C4-2B (cell line): ENCODE measurements at regions not wholly inside any gene's neighbourhood (a gene's known extent, or its start where the extent isn't known, plus 50 kb on each side); places are given as distances from the start of the nearest gene placed in this dataset.

Experiments
- H3K27ac ChIP-seq: fragments of 450-650 bp; 2 replicates; pipeline ENCODE4 v1.5.1; 2017
- ZFX ChIP-seq: fragments of 450-650 bp; IDR thresholded peaks from 2 replicates; pipeline ENCODE4 v1.6.1; 2017
- TF ChIP-seq, protein P1 (sequence below): fragments of 450-650 bp; conservative IDR thresholded peaks from 2 replicates; pipeline ENCODE4 v1.5.1; 2017; ENCODE audit warnings: mild to moderate bottlenecking

DNA sequence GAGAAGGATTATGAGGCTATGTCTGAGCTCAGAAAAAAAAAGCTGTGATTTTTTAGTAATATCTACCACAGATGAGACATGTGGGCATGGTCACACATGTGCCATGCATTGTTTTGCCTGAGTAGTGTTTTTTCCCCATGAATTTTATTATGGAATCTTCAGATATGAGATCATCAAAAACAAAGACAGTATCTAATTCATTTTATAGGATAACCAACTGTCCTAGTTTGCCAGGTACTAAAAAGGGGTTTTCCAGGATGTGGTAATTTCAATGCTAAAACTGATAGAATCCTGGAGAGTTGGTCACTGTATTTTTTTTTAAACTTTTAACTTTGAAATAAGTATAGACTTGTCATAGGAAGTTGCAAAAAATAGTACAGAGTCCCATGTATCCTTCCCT, 127.4 kb upstream of the MAP3K7 start:
- TF ChIP-seq, protein P1, sequence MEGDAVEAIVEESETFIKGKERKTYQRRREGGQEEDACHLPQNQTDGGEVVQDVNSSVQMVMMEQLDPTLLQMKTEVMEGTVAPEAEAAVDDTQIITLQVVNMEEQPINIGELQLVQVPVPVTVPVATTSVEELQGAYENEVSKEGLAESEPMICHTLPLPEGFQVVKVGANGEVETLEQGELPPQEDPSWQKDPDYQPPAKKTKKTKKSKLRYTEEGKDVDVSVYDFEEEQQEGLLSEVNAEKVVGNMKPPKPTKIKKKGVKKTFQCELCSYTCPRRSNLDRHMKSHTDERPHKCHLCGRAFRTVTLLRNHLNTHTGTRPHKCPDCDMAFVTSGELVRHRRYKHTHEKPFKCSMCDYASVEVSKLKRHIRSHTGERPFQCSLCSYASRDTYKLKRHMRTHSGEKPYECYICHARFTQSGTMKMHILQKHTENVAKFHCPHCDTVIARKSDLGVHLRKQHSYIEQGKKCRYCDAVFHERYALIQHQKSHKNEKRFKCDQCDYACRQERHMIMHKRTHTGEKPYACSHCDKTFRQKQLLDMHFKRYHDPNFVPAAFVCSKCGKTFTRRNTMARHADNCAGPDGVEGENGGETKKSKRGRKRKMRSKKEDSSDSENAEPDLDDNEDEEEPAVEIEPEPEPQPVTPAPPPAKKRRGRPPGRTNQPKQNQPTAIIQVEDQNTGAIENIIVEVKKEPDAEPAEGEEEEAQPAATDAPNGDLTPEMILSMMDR, result no peak
- TF ChIP-seq ZFX, result no peak
- H3K27ac ChIP-seq, result no peak overlapping the region

DNA sequence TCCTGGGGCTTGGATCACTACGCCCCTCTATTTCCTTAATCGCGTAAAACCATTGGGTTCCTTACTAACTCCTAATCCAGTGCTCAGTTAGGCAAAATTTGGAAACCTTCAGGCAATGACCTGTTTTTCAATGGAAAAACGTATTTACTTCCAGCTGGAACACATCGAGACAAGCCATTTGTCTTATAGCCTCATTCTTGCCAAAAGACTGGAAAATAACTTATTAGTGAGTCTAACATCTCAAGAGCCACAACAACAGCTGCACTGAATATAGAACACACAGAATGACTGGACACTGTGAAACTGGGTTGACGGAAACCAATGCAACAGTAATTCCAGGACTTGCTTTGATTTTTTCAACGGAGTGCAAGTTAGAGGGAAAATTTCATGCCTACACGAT, 125.2 kb upstream of the MAP3K7 start:
- TF ChIP-seq ZFX, result no peak
- H3K27ac ChIP-seq, result no peak overlapping the region

DNA sequence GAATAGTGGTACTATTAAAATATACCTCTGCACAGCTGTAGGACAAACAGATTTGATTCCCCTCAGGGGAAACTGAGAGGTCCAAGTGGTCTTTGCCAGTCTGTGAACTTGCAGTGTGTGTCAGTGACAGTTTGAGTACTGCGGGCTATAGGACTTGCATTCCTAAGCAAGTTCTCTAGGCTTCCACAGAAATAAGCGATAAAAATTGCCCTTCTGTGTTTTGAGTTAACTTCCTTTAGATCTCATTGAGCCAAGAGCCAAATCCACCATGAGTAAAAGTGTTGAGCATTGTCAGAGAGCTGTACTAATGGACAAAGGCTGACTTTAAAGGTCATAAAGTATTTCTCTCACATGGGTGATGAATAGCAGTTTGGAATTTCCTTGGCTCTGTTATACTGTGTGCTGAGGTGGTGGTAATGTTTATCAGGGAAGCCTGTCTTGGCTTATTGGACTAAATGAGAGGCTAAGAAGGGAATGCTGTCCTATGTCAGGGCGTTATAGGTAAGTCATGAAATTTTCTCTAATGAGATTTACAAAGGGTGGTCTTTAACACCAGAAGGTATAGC, 122.6 kb upstream of the MAP3K7 start:
- no peak overlapping the region for H3K27ac ChIP-seq
- no peak for TF ChIP-seq ZFX
- TF ChIP-seq, protein P1, result no peak

DNA sequence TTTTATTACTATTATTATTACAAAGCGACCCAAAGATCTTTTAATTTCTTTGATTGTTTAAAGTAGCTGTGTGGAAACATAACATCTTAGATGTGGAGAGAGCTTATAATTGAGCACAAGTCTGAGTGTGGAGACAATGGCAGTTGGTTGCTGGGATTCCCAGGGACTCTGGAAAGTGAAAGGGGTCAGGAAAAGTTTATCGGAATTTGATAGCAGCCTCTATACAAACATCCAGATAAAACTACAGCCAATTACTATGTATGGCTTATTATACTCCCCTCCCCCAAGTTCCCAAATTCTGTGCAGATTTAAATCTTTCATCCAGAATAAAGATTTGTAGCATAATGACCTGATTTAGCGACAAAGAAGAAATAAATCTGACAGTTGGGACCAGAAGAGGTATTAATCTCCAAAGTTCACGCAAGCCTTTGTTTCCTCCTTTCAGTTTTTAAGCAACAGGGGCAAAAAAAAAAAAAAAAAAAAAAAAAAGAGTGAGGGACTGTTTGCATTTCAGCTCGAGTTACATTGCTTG, 121.4 kb upstream of the MAP3K7 start:
- TF ChIP-seq, protein P1, result no peak
- no peak for TF ChIP-seq ZFX

DNA sequence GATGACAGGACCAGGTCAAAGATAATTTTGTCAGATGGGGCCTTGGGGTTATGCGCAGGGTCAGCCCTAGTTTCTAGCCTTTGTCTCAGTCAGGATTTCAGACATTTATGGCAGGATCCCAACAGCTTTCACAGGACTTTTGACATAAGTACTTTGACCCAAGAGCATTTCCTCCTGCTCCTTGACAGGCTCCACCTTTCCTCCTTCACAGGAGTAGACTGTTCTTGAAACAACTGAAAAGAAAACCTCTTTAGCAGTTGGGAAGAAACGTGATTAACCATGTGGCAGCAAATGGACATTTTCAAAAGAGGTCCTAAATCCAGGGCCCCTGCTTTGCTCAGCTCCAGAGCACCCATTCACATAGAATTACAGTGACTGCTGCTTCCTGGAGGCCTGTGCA, 120.4 kb upstream of the MAP3K7 start:
- no peak overlapping the region for H3K27ac ChIP-seq
- no peak for TF ChIP-seq ZFX
- TF ChIP-seq, protein P1, result no peak

More for the DNA sequence above, 121.4 kb upstream of the MAP3K7 start:
- H3K27ac ChIP-seq, result no peak overlapping the region

DNA sequence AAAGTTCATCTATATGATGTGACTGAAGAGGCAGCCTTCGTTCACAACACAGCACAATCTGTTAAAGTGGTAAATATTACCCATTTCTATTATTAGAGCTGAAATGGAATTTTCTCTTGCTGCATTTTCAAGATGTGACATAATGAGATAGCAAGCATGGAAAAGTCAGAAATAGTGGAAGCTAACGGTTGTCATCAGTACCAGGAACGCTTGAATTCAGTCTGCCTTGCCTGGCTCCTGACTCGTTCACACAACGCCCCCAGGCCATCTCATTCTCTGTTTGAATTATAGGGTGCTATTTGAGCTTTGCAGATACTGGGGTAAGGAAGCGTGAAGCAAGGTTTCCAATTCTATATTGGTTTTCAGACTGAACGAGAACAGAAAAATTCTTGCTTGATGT, 116.5 kb upstream of the MAP3K7 start:
- no peak for TF ChIP-seq ZFX
- TF ChIP-seq, protein P1, result no peak
- no peak overlapping the region for H3K27ac ChIP-seq

DNA sequence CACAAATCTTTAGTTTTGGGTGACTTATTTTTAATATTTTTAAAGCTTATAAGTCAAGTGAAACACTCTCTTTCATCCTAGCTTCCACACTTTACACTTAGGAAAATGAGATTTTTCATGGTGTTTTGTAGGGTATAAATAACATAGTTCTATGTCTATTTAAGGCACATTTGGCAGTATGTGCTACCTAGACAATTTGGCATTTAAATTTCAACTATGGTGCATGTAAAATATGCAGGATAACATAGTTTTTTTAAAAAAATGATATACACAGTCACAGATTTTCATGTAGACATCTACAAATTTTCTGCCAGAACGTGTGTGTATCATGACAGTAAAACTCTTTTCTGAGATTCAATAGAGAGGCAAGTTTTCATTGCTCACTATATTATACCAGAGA, 115.1 kb upstream of the MAP3K7 start:
- H3K27ac ChIP-seq, result no peak overlapping the region
- TF ChIP-seq, protein P1, result no peak
- no peak for TF ChIP-seq ZFX

DNA sequence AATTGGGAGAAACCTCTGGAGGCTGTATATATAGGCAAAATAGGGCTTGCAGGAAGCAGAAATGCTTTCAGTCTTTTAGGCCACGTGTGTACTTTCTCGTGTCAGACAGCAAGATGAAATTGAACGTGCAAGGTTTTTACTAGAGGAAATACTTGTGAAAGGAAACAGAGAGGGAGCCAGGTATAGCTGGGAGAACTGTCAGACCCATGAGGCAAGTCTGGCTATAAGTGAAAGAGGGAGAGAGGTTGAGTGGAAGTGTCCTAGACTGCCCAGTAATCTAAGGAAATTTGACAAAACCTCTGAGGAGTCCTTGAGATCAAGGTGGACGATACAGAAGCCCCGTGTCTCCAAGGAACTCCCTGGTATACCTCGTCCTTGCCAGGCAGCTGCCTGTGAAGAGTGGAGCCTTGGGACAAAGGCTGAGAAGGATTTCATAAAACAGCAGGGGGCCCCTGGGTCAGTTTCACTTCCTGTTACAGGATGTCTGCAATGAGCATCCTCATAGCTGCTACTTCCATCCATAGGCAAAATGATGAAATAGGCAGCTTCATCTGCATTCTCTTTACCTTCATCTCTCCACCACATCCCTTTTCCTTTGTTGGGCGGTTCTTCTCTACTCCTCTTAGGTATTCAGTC, 114.4 kb upstream of the MAP3K7 start:
- TF ChIP-seq, protein P1, result no peak
- no peak for TF ChIP-seq ZFX
- no peak overlapping the region for H3K27ac ChIP-seq
